HUES48 (cell line): ENCODE measurements at regions not wholly inside any gene's neighbourhood (a gene's known extent, or its start where the extent isn't known, plus 50 kb on each side); places are given as distances from the start of the nearest gene placed in this dataset.

ENCODE experiments used
- H3K27ac ChIP-seq: one replicate; pipeline ENCODE4 v1.7.0; 2013; ENCODE audit warnings: low read depth, low read length, inconsistent platforms
- H3K27me3 ChIP-seq: 2 replicates; pipeline ENCODE4 v1.6.1; 2013; ENCODE audit warnings: mild to moderate bottlenecking, low read length; ENCODE audit not compliant: control insufficient read depth, insufficient read depth
- H3K36me3 ChIP-seq: 2 replicates; pipeline ENCODE4 v1.6.1; 2013; ENCODE audit warnings: low read length; ENCODE audit not compliant: control insufficient read depth, insufficient read depth
- H3K4me1 ChIP-seq: 2 replicates; pipeline ENCODE4 v1.6.1; 2013; ENCODE audit warnings: mild to moderate bottlenecking, low read length; ENCODE audit not compliant: control insufficient read depth, insufficient read depth
- H3K4me3 ChIP-seq: 2 replicates; pipeline ENCODE4 v1.5.1; 2013; ENCODE audit warnings: mild to moderate bottlenecking, low read depth, low read length
- H3K9ac ChIP-seq: 2 replicates; pipeline ENCODE4 v1.6.1; 2013; ENCODE audit warnings: mild to moderate bottlenecking, low read depth, low read length, moderate library complexity
- H3K9me3 ChIP-seq: 2 replicates; pipeline ENCODE4 v1.6.1; 2013; ENCODE audit warnings: low read length; ENCODE audit not compliant: control insufficient read depth, insufficient read depth

- H3K9ac ChIP-seq, result no peak overlapping the region
- no peaks in the 10 kb centered on the region for H3K27me3 ChIP-seq
- H3K27ac ChIP-seq, result no peak overlapping the region
- H3K9me3 ChIP-seq, result no peaks in the 10 kb centered on the region
- H3K4me3 ChIP-seq, result no peak overlapping the region
- no peaks in the 10 kb centered on the region for H3K4me1 ChIP-seq
- H3K36me3 ChIP-seq, result no peaks in the 10 kb centered on the region
Observed at GRCh38 chr2:53173698-53174455, 593.7 kb upstream of the CHAC2 start.

- Histone ChIP-seq H3K4me1 (no peaks in the 10 kb centered on the region), H3K27ac (no peak overlapping the region), H3K9ac (no peak overlapping the region)
Observed at GRCh38 chr2:53173091-53173490, 594.5 kb upstream of the CHAC2 start.

GRCh38 chr2:53170466-53170865 lies 597.1 kb upstream of the CHAC2 start:
- H3K36me3 ChIP-seq, result no peaks in the 10 kb centered on the region
- H3K4me1 ChIP-seq, result no peaks in the 10 kb centered on the region
- H3K27me3 ChIP-seq, result no peaks in the 10 kb centered on the region
- H3K9me3 ChIP-seq, result no peaks in the 10 kb centered on the region
- no peak overlapping the region for H3K27ac ChIP-seq
- H3K4me3 ChIP-seq, result no peak overlapping the region
- no peak overlapping the region for H3K9ac ChIP-seq

More at GRCh38 chr2:53173091-53173490, 594.5 kb upstream of the CHAC2 start:
- no peak overlapping the region for H3K4me3 ChIP-seq
- H3K36me3 ChIP-seq, result no peaks in the 10 kb centered on the region
- H3K27me3 ChIP-seq, result no peaks in the 10 kb centered on the region
- H3K9me3 ChIP-seq, result no peaks in the 10 kb centered on the region

GRCh38 chr2:53167227-53167626 lies 600.4 kb upstream of the CHAC2 start:
- no peaks in the 10 kb centered on the region for H3K27me3 ChIP-seq
- no peak overlapping the region for H3K9ac ChIP-seq
- no peaks in the 10 kb centered on the region for H3K36me3 ChIP-seq
- H3K4me3 ChIP-seq, result no peak overlapping the region
- H3K27ac ChIP-seq, result no peak overlapping the region
- H3K9me3 ChIP-seq, result no peaks in the 10 kb centered on the region
- no peaks in the 10 kb centered on the region for H3K4me1 ChIP-seq

- Histone ChIP-seq H3K4me1 (0 out of 2 replicates have a peak, but pooled peaks cover 3% of the 10 kb centered on the region), H3K36me3 (no peaks in the 10 kb centered on the region), H3K4me3 (no peak overlapping the region), H3K27ac (no peak overlapping the region), H3K27me3 (no peaks in the 10 kb centered on the region), H3K9ac (no peak overlapping the region), H3K9me3 (no peaks in the 10 kb centered on the region)
Observed at GRCh38 chr2:53150146-53150545, 617.5 kb upstream of the CHAC2 start.

- H3K27ac ChIP-seq, result no peak overlapping the region
- H3K4me1 ChIP-seq, result no peaks in the 10 kb centered on the region
- H3K9ac ChIP-seq, result no peak overlapping the region
- no peak overlapping the region for H3K4me3 ChIP-seq
- no peaks in the 10 kb centered on the region for H3K9me3 ChIP-seq
- H3K36me3 ChIP-seq, result no peaks in the 10 kb centered on the region
- no peaks in the 10 kb centered on the region for H3K27me3 ChIP-seq
Observed at GRCh38 chr2:53148221-53148620, 619.4 kb upstream of the CHAC2 start.

GRCh38 chr2:53131416-53131815 lies 636.2 kb upstream of the CHAC2 start:
- Histone ChIP-seq H3K27ac (no peak overlapping the region), H3K9me3 (no peaks in the 10 kb centered on the region), H3K9ac (no peak overlapping the region), H3K36me3 (no peaks in the 10 kb centered on the region), H3K4me1 (peaks cover 10% of the 10 kb centered on the region; the same call in 1 of the 2 replicates), H3K4me3 (no peak overlapping the region), H3K27me3 (no peaks in the 10 kb centered on the region)

GRCh38 chr2:53130441-53130943 lies 637.1 kb upstream of the CHAC2 start:
- Histone ChIP-seq H3K4me3 (no peak overlapping the region), H3K36me3 (no peaks in the 10 kb centered on the region), H3K9ac (no peak overlapping the region), H3K27me3 (no peaks in the 10 kb centered on the region), H3K9me3 (no peaks in the 10 kb centered on the region), H3K27ac (no peak overlapping the region), H3K4me1 (peaks cover 10% of the 10 kb centered on the region; the same call in 1 of the 2 replicates)

- H3K27ac ChIP-seq, result no peak overlapping the region
Observed at GRCh38 chr2:53129851-53130250, 637.8 kb upstream of the CHAC2 start.

GRCh38 chr2:53127061-53127650 lies 640.4 kb upstream of the CHAC2 start:
- Histone ChIP-seq H3K9ac (no peak overlapping the region), H3K27ac (no peak overlapping the region), H3K9me3 (no peaks in the 10 kb centered on the region), H3K4me1 (peaks cover 10% of the 10 kb centered on the region; the same call in 1 of the 2 replicates), H3K27me3 (no peaks in the 10 kb centered on the region), H3K4me3 (no peak overlapping the region), H3K36me3 (no peaks in the 10 kb centered on the region)

More at GRCh38 chr2:53129851-53130250, 637.8 kb upstream of the CHAC2 start:
- no peaks in the 10 kb centered on the region for H3K9me3 ChIP-seq
- H3K4me3 ChIP-seq, result no peak overlapping the region
- H3K4me1 ChIP-seq, result peaks cover 10% of the 10 kb centered on the region; the same call in 1 of the 2 replicates
- H3K9ac ChIP-seq, result no peak overlapping the region
- H3K27me3 ChIP-seq, result no peaks in the 10 kb centered on the region
- H3K36me3 ChIP-seq, result no peaks in the 10 kb centered on the region

GRCh38 chr2:53114991-53115390 lies 652.6 kb upstream of the CHAC2 start:
- Histone ChIP-seq H3K36me3 (no peaks in the 10 kb centered on the region), H3K9ac (no peak overlapping the region), H3K27ac (no peak overlapping the region), H3K4me3 (no peak overlapping the region), H3K27me3 (no peaks in the 10 kb centered on the region), H3K4me1 (peaks cover 30% of the 10 kb centered on the region), H3K9me3 (no peaks in the 10 kb centered on the region)
